Vagina (tissue), 2 donors: ENCODE measurements at regions not wholly inside any gene's neighbourhood (a gene's known extent, or its start where the extent isn't known, plus 50 kb on each side); places are given as distances from the start of the nearest gene placed in this dataset.

Experiments
- POLR2A ChIP-seq, 2 donors: fragments of 450-650 bp; IDR thresholded peaks; one replicate each; pipeline ENCODE4 v1.6.1; 2017; ENCODE audit warnings: antibody characterized with exemption in 2 of 2, mild to moderate bottlenecking in 2 of 2, moderate library complexity in 2 of 2
- TF ChIP-seq, protein P1 (sequence below), 3 experiments: fragments of 450-650 bp in 2 of 3; fragments of 200-600 bp in 1 of 3; sonication (generic) in 1 of 3; IDR thresholded peaks; one replicate each; pipeline ENCODE4 v1.5.1; 2017 to 2019; ENCODE audit warnings: antibody characterized with exemption in 3 of 3, mild to moderate bottlenecking in 2 of 3, moderate library complexity in 2 of 3

DNA sequence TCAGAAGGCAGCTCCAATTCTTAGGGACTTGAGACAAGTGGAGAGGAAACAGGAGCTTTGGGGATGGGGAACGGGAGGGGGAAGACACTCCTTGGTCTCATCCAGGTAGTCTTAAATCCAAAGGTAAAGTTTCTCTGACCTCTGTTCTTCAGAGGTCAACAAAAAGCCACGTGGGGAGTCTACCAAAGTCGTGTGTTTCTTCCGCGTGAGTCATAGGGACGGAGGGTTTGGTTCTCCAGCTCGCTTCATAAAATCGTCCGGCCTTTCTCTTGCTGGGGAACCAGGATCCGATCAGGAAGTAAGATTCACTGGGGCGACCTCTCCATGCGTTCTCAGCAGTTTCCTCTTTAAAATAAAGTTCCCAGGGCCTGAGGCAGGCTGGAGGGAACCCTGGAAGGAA lies 275.7 kb downstream of the TCERG1L start:
- TF ChIP-seq, protein P1, sequence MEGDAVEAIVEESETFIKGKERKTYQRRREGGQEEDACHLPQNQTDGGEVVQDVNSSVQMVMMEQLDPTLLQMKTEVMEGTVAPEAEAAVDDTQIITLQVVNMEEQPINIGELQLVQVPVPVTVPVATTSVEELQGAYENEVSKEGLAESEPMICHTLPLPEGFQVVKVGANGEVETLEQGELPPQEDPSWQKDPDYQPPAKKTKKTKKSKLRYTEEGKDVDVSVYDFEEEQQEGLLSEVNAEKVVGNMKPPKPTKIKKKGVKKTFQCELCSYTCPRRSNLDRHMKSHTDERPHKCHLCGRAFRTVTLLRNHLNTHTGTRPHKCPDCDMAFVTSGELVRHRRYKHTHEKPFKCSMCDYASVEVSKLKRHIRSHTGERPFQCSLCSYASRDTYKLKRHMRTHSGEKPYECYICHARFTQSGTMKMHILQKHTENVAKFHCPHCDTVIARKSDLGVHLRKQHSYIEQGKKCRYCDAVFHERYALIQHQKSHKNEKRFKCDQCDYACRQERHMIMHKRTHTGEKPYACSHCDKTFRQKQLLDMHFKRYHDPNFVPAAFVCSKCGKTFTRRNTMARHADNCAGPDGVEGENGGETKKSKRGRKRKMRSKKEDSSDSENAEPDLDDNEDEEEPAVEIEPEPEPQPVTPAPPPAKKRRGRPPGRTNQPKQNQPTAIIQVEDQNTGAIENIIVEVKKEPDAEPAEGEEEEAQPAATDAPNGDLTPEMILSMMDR (IDR thresholded peaks at IDR 0.05): no peak
- TF ChIP-seq POLR2A (IDR thresholded peaks at IDR 0.05): no peak
